Uterus (tissue), 3 donors: ENCODE measurements at regions not wholly inside any gene's neighbourhood (a gene's known extent, or its start where the extent isn't known, plus 50 kb on each side); places are given as distances from the start of the nearest gene placed in this dataset.

Experiments used
- DNase-seq, 2 donors: peaks; one replicate each; pipeline ENCODE4 v3.0.0-alpha.2; 2019 to 2020
- H3K27ac ChIP-seq, 2 donors: fragments of 200-600 bp; sonication (generic); 1 replicate in 1 of 2; 2 replicates in 1 of 2; pipeline ENCODE4 v1.5.1; 2016 to 2018
- H3K27me3 ChIP-seq, 2 donors: fragments of 200-600 bp; sonication (generic); one replicate each; pipeline ENCODE4 v1.5.1; 2018 to 2019; ENCODE audit warnings: control low read depth in 1 of 2
- H3K36me3 ChIP-seq, 2 donors: fragments of 200-600 bp; sonication (generic); one replicate each; pipeline ENCODE4 v1.5.1; 2019; ENCODE audit warnings: control low read depth in 1 of 2
- H3K4me1 ChIP-seq, 2 donors: fragments of 200-600 bp; sonication (generic); one replicate each; pipeline ENCODE4 v1.5.1; 2018 to 2019; ENCODE audit warnings: control low read depth in 1 of 2
- H3K4me3 ChIP-seq, 2 donors: fragments of 200-600 bp; sonication (generic); 1 replicate in 1 of 2; 2 replicates in 1 of 2; pipeline ENCODE4 v1.5.1; 2018 to 2019; ENCODE audit warnings: mild to moderate bottlenecking in 1 of 2
- H3K9me3 ChIP-seq, 2 donors: fragments of 200-600 bp; sonication (generic); one replicate each; pipeline ENCODE4 v1.5.1; 2019; ENCODE audit warnings: control low read depth in 1 of 2
- POLR2A ChIP-seq, 2 donors: fragments of 450-650 bp; IDR thresholded peaks; one replicate each; pipeline ENCODE4 v1.6.1; 2016; ENCODE audit warnings: antibody characterized with exemption in 2 of 2, mild to moderate bottlenecking in 1 of 2, moderate library complexity in 1 of 2
- intact Hi-C: fragments of 100-400 bp; cut with DNase I; formaldehyde crosslinking; loops from one replicate; pipeline ENCODE4 v1.15.1; 2023; ENCODE audit warnings: low total_unique reads
- TF ChIP-seq, protein P1 (sequence below), 4 experiments: fragments of 200-600 bp in 2 of 4; fragments of 450-650 bp in 2 of 4; sonication (generic) in 2 of 4; IDR thresholded peaks; one replicate each; pipeline ENCODE4 v1.5.1; 2016 to 2019; ENCODE audit warnings: antibody characterized with exemption in 4 of 4, mild to moderate bottlenecking in 2 of 4, moderate library complexity in 1 of 4
- donor health status: DM: yes; HTN: yes; CAD: no.

DNA sequence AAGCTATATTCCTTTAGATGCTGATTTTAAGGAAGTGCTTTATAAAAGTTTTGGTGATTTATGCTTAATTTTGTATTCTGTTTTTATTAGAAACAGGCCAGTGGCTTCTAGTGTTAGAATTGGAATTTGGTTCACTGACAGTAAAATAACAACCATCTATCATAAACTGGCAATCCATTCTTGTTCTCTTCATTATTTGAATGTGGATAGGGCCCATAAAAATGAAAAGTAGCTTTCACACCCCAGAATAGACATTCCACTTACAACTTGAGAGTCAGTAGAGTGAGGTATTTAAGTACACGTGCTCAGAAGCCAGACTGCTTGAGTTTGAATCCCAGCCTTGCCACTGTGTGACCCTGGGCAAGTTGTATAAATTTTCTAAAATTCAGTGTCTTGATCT is 232.4 kb upstream of the CTSO start:
- intact Hi-C loops = no loop called here
- H3K27ac ChIP-seq = no peak overlapping the region
- no peaks in the 10 kb centered on the region for H3K27me3 ChIP-seq
- H3K36me3 ChIP-seq = no peaks in the 10 kb centered on the region
- no peaks in the 10 kb centered on the region for H3K9me3 ChIP-seq
- no peak for DNase-seq
- TF ChIP-seq, protein P1, sequence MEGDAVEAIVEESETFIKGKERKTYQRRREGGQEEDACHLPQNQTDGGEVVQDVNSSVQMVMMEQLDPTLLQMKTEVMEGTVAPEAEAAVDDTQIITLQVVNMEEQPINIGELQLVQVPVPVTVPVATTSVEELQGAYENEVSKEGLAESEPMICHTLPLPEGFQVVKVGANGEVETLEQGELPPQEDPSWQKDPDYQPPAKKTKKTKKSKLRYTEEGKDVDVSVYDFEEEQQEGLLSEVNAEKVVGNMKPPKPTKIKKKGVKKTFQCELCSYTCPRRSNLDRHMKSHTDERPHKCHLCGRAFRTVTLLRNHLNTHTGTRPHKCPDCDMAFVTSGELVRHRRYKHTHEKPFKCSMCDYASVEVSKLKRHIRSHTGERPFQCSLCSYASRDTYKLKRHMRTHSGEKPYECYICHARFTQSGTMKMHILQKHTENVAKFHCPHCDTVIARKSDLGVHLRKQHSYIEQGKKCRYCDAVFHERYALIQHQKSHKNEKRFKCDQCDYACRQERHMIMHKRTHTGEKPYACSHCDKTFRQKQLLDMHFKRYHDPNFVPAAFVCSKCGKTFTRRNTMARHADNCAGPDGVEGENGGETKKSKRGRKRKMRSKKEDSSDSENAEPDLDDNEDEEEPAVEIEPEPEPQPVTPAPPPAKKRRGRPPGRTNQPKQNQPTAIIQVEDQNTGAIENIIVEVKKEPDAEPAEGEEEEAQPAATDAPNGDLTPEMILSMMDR (IDR thresholded peaks at IDR 0.05) = no peak
- no peak for TF ChIP-seq POLR2A (IDR thresholded peaks at IDR 0.05)
- H3K4me1 ChIP-seq = no peaks in the 10 kb centered on the region
- H3K4me3 ChIP-seq = no peak overlapping the region

DNA sequence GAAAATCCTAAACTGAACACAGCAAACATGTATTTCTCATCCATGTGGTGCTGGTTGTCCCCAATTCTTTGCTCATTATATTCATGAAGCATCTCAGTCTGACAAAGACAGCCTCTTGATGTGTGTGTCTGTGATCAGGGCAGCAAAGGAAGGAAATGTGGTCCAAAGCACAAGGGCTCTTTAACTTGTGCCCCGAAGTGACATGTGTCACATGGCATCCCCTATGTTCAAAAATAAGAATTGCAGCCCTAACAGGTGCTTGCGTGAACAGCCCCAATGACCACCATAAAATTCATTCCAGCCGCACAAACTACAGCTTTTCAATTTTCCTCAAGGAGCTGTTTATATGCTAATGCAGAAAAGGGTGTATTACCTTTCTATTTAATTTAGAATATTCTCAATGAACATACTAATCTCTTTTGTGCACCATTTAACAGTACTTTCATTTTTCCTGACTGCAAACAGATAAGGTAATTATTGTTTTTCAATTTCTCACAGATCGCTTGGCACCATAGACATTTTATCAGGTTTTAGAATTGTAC is 231.9 kb upstream of the CTSO start:
- TF ChIP-seq, protein P1 (IDR thresholded peaks at IDR 0.05) = no peak
- no peak for TF ChIP-seq POLR2A (IDR thresholded peaks at IDR 0.05)
- Histone ChIP-seq H3K27me3 (no peaks in the 10 kb centered on the region), H3K4me3 (no peak overlapping the region), H3K27ac (no peak overlapping the region), H3K9me3 (no peaks in the 10 kb centered on the region), H3K4me1 (no peaks in the 10 kb centered on the region), H3K36me3 (no peaks in the 10 kb centered on the region)
- intact Hi-C loops = no loop called here
- DNase-seq = no peak

DNA sequence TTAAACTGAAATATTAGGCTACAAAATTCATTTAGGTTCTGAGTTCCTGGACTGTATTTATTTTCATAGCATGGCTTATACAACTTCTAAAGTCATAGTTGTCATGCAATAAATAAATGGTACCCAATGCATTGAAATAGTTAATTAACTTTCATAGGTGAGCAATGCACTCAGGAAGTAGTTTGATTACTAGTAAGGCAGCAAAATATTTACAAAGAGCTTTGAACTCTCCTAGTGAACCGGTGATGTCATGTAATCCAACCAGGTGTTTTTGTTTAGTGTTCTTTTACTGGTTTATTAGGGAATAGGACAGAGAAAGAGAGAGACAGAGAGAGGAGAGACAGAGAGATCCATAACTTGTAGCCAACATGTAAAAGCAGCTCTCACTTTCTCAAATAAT is 228.6 kb upstream of the CTSO start:
- Histone ChIP-seq H3K27ac (no peak overlapping the region), H3K36me3 (no peaks in the 10 kb centered on the region), H3K9me3 (no peaks in the 10 kb centered on the region), H3K4me1 (no peaks in the 10 kb centered on the region), H3K27me3 (no peaks in the 10 kb centered on the region), H3K4me3 (no peak overlapping the region)
- no peak for DNase-seq
- intact Hi-C loops = no loop called here
- TF ChIP-seq, protein P1 (IDR thresholded peaks at IDR 0.05) = no peak
- no peak for TF ChIP-seq POLR2A (IDR thresholded peaks at IDR 0.05)

DNA sequence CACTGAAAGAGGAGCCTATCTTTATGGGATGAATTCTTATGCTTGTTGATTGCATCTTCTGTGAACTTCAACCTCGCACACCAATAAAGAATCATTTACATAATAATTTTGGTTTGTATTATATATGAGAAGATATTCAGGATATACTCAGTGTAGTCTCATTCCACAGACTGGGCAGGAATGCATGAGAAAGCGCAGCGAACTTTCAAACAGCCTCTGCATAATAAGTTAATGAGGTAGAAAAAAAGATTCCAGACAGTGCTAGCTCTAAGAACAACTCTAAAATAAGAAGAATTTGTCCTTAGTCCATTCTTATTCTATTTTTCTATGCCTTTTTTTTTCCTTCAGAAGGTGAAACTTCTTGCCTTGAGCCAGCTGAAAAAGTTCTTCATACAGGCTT is 224.3 kb upstream of the CTSO start:
- Histone ChIP-seq H3K27me3 (no peaks in the 10 kb centered on the region), H3K9me3 (no peaks in the 10 kb centered on the region), H3K36me3 (no peaks in the 10 kb centered on the region), H3K4me3 (no peak overlapping the region), H3K27ac (no peak overlapping the region), H3K4me1 (no peaks in the 10 kb centered on the region)
- no peak for TF ChIP-seq POLR2A (IDR thresholded peaks at IDR 0.05)
- TF ChIP-seq, protein P1 (IDR thresholded peaks at IDR 0.05) = no peak
- DNase-seq = no peak
- intact Hi-C loops = no loop called here

DNA sequence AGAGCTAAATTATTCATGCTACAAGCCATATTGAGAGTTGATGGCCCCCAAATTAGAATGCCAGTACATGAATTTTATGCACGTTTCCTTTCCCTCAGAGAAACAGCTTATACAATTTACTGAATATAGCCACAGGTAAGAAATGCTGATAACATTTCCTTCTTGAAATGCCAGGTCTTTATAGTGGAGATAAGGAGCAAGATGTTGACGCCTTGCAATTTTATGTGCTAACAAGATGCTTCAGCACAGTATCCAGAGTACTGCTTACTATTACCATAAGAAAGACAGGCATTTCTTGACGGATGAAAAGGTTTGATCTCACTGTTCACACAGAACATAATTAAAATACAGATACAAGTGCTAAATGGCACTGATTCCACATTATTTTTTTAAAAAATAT is 223.2 kb upstream of the CTSO start:
- Histone ChIP-seq H3K4me1 (no peaks in the 10 kb centered on the region), H3K36me3 (no peaks in the 10 kb centered on the region), H3K4me3 (no peak overlapping the region), H3K9me3 (no peaks in the 10 kb centered on the region), H3K27me3 (no peaks in the 10 kb centered on the region), H3K27ac (no peak overlapping the region)
- no peak for DNase-seq
- TF ChIP-seq, protein P1 (IDR thresholded peaks at IDR 0.05) = no peak
- no peak for TF ChIP-seq POLR2A (IDR thresholded peaks at IDR 0.05)
- intact Hi-C loops = no loop called here
